LNCAP (cell line): ENCODE measurements at regions not wholly inside any gene's neighbourhood (a gene's known extent, or its start where the extent isn't known, plus 50 kb on each side); places are given as distances from the start of the nearest gene placed in this dataset.

Source experiments
- TF ChIP-seq, protein P1 (sequence below): fragments of 450-650 bp; IDR thresholded peaks from 2 replicates; pipeline ENCODE4 v1.5.1; 2017; ENCODE audit warnings: mild to moderate bottlenecking

DNA sequence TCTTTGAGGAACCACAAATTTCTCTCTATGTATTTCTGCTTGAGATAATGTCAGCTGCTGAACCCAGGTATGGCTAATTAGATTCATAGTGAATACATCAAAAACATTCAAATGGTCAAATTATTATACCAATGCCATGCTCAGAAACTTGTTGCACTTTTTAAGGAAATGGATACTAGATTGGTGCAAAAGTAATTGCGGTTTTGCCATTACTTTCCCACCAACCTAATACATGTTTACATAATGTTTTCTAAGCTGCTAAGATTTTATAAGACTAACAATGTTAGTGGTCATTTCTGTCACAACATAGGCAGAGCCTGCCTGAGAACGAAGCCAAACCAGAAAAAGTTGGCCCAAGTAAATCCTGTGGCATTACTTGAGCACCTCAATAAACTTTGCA lies 568.2 kb upstream of the LRATD1 start:
- TF ChIP-seq, protein P1, sequence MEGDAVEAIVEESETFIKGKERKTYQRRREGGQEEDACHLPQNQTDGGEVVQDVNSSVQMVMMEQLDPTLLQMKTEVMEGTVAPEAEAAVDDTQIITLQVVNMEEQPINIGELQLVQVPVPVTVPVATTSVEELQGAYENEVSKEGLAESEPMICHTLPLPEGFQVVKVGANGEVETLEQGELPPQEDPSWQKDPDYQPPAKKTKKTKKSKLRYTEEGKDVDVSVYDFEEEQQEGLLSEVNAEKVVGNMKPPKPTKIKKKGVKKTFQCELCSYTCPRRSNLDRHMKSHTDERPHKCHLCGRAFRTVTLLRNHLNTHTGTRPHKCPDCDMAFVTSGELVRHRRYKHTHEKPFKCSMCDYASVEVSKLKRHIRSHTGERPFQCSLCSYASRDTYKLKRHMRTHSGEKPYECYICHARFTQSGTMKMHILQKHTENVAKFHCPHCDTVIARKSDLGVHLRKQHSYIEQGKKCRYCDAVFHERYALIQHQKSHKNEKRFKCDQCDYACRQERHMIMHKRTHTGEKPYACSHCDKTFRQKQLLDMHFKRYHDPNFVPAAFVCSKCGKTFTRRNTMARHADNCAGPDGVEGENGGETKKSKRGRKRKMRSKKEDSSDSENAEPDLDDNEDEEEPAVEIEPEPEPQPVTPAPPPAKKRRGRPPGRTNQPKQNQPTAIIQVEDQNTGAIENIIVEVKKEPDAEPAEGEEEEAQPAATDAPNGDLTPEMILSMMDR, result no peak

- TF ChIP-seq, protein P1, result no peak
These were observed 560.2 kb upstream of the LRATD1 start for GRCh38 chr2:14072338-14072737.

DNA sequence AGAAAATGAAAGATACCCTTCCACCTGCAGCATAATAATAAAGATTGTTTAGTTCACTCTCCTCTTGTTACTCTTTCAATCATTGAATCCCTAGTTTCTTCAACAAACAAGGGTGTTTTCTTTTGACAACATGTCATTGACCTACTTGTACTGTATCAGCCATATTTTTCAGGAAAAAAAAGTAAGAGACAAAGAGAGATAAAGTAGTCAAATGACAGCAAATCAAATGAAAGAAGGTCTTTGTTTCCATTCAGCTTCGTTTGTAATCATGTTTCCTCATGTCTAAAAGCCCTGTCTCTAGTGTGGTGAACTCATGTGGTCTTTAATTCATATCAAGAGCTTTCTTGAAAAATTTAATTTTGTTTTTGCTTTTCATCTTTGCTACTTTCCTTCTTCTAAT lies 557.8 kb upstream of the LRATD1 start:
- TF ChIP-seq, protein P1, result no peak

- TF ChIP-seq, protein P1, result no peak
These were observed 552.9 kb upstream of the LRATD1 start for GRCh38 chr2:14079576-14079975.

- TF ChIP-seq, protein P1, result no peak
These were observed 551.0 kb upstream of the LRATD1 start for GRCh38 chr2:14081521-14081920.

- TF ChIP-seq, protein P1, result no peak
These were observed 549.9 kb upstream of the LRATD1 start for GRCh38 chr2:14082640-14083039.

GRCh38 chr2:14094592-14094991 lies 537.9 kb upstream of the LRATD1 start:
- TF ChIP-seq, protein P1, result no peak

GRCh38 chr2:14114275-14114674 lies 518.2 kb upstream of the LRATD1 start:
- TF ChIP-seq, protein P1, result no peak
